H1 (cell line): ENCODE measurements at regions not wholly inside any gene's neighbourhood (a gene's known extent, or its start where the extent isn't known, plus 50 kb on each side); places are given as distances from the start of the nearest gene placed in this dataset.

Source experiments
- BCL11A ChIP-seq, 2 experiments: IDR thresholded peaks; one replicate each; pipeline ENCODE4 v1.6.1; 2011; ENCODE audit warnings: low read depth in 2 of 2, low read length in 2 of 2, mild to moderate bottlenecking in 2 of 2
- CBX8 ChIP-seq: fragments of 300-800, 300-1000 bp; sonication (generic); IDR thresholded peaks from 2 replicates; pipeline ENCODE4 v1.7.1; 2016; ENCODE audit warnings: low read depth, low read length, borderline replicate concordance
- CEBPB ChIP-seq: IDR thresholded peaks from 2 replicates; pipeline ENCODE4 v1.6.1; 2012; ENCODE audit warnings: low read depth, low read length
- CHD2 ChIP-seq: IDR thresholded peaks from 2 replicates; pipeline ENCODE4 v1.6.1; 2012; ENCODE audit warnings: low read length, improper control_type of control experiment
- EGR1 ChIP-seq: IDR thresholded peaks from 2 replicates; pipeline ENCODE4 v1.6.1; 2011; ENCODE audit warnings: low read depth, low read length, borderline replicate concordance
- EZH2 ChIP-seq: fragments of 200-600 bp; sonication (generic); IDR thresholded peaks from 2 replicates; pipeline ENCODE4 v1.7.1; 2012; ENCODE audit warnings: low read depth, mild to moderate bottlenecking, moderate library complexity, low read length, inconsistent platforms; ENCODE audit not compliant: severe bottlenecking
- HDAC2 ChIP-seq, 2 experiments: fragments of 300-600 bp in 1 of 2; sonication (generic) in 1 of 2; IDR thresholded peaks; 2 replicates each; pipeline ENCODE4 v1.6.1; 2011 to 2012; ENCODE audit warnings: low read depth in 2 of 2, low read length in 2 of 2, mild to moderate bottlenecking in 2 of 2, moderate library complexity in 2 of 2, borderline replicate concordance in 1 of 2, inconsistent platforms in 1 of 2
- NANOG ChIP-seq: IDR thresholded peaks from 2 replicates; pipeline ENCODE4 v1.6.1; 2011; ENCODE audit warnings: low read length, low read depth, mild to moderate bottlenecking, inconsistent platforms; ENCODE audit not compliant: insufficient read depth, poor library complexity, severe bottlenecking
- POLR2AphosphoS5 ChIP-seq: IDR thresholded peaks from 2 replicates; pipeline ENCODE4 v1.6.1; 2011; ENCODE audit warnings: low read depth, low read length
- SUZ12 ChIP-seq: fragments of 200-600 bp; sonication (generic); IDR thresholded peaks from 2 replicates; pipeline ENCODE4 v1.6.1; 2012; ENCODE audit warnings: mild to moderate bottlenecking, inconsistent platforms, low read length, moderate library complexity, mixed read lengths
- TF ChIP-seq, protein P1 (sequence below), 3 experiments: IDR thresholded peaks; 1 replicate in 2 of 3; 2 replicates in 1 of 3; pipeline versions ENCODE4 v1.5.1 to v1.6.1; 2011; ENCODE audit warnings: low read length in 3 of 3, mild to moderate bottlenecking in 3 of 3, inconsistent platforms in 2 of 3, low read depth in 1 of 3, moderate library complexity in 1 of 3; ENCODE audit not compliant: insufficient read depth in 1 of 3; ENCODE audit errors: control extremely low read depth in 1 of 3

DNA sequence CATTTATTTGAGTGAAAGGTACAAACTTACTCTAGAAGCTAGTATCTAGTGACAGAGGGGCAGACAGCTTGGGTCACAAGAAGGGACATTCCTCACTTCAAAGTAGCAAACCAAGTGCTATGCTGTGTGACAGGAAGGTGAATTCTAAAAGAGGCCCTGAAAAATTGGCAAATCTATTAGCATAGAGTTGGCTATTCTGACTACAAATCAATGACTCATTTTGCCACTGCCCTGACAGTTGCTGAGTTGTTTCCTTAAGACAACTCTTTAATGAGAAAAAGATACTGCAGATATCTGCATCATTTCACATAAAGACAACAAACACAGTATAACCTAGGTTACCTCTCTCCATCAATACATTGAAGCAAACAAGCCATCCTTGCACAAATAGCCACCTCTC is 524.0 kb upstream of the LRRC4C start:
- TF ChIP-seq BCL11A (IDR thresholded peaks at IDR 0.05; ENCODE audit: low read depth in 2 of 2, low read length in 2 of 2): no peak
- no peak for TF ChIP-seq CEBPB
- TF ChIP-seq, protein P1, sequence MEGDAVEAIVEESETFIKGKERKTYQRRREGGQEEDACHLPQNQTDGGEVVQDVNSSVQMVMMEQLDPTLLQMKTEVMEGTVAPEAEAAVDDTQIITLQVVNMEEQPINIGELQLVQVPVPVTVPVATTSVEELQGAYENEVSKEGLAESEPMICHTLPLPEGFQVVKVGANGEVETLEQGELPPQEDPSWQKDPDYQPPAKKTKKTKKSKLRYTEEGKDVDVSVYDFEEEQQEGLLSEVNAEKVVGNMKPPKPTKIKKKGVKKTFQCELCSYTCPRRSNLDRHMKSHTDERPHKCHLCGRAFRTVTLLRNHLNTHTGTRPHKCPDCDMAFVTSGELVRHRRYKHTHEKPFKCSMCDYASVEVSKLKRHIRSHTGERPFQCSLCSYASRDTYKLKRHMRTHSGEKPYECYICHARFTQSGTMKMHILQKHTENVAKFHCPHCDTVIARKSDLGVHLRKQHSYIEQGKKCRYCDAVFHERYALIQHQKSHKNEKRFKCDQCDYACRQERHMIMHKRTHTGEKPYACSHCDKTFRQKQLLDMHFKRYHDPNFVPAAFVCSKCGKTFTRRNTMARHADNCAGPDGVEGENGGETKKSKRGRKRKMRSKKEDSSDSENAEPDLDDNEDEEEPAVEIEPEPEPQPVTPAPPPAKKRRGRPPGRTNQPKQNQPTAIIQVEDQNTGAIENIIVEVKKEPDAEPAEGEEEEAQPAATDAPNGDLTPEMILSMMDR (IDR thresholded peaks at IDR 0.05; ENCODE audit: control extremely low read depth in 1 of 3, insufficient read depth in 1 of 3, low read depth in 1 of 3, low read length in 3 of 3): no peak
- TF ChIP-seq CBX8: no peak
- TF ChIP-seq NANOG: no peak
- no peak for TF ChIP-seq CHD2
- TF ChIP-seq SUZ12: no peak
- no peak for TF ChIP-seq EZH2
- TF ChIP-seq EGR1: no peak
- no peak for TF ChIP-seq POLR2AphosphoS5
- TF ChIP-seq HDAC2 (IDR thresholded peaks at IDR 0.05; ENCODE audit: borderline replicate concordance in 1 of 2, low read depth in 2 of 2, low read length in 2 of 2): no peak
